SHP77 (cell line): ENCODE measurements at regions not wholly inside any gene's neighbourhood (a gene's known extent, or its start where the extent isn't known, plus 50 kb on each side); places are given as distances from the start of the nearest gene placed in this dataset.

Experiments
- DNase-seq, 2 experiments: peaks; one replicate each; lab custom pipeline; 2025; lab: John Stamatoyannopoulos, UW

- DNase-seq: no peak
Observed at GRCh38 chr14:22040781-22041125, 367.1 kb upstream of the OR4E1 start.

- DNase-seq: peak; percentile 3 to 12
Observed at GRCh38 chr14:22039938-22040780, 366.5 kb upstream of the OR4E1 start.

DNA sequence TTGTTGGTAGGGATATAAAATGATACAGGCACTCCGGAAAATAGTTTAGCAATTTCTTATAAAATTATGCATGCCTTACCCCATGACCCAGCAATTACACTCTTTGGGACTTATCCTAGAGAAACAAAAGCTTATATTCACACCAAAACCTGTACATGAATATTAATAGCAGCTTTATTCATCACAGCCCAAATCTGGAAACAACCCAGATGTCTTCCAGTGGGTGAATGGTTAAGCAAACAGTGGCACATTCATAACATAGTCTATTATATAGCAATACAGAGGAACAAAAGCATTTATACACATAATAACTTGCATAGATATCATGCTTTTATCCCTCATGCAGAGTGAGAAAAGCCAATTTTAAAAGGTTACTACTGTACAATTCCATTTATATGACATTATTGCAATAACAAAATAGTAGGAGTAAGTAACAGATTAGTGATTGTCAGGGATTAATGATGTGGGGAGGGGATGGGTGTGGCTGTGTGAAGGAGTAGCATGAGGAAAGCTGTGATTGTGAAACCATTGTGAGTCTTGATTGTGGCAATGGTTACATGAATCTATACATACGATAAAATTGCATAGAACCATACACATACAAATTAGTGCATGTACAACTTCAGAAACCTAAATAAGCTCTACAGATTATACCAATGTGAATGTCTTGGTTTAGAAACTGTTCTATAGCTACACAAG, 363.1 kb upstream of the OR4E1 start:
- DNase-seq: no peak

GRCh38 chr14:22026527-22026926, 352.9 kb upstream of the OR4E1 start:
- no peak for DNase-seq

DNA sequence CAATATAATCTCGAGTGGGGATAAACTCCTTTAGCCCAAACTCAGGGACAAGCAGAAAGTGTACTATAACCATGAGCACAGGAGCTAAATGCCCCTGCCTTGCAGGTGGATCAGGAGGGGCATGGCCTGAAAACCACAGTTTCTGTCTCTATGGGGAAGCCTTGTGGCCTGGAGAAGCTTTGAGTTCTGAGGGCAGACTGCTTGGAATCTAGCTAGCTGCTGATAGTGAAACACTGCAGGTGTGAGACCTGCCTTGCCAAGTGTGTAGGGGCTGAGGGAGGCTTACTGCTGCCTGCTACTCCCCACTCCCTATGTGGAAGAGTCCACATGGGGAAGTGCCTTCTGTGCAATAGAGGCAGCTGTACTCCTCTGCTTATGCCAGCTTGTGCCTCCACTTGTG, 352.3 kb upstream of the OR4E1 start:
- no peak for DNase-seq

DNA sequence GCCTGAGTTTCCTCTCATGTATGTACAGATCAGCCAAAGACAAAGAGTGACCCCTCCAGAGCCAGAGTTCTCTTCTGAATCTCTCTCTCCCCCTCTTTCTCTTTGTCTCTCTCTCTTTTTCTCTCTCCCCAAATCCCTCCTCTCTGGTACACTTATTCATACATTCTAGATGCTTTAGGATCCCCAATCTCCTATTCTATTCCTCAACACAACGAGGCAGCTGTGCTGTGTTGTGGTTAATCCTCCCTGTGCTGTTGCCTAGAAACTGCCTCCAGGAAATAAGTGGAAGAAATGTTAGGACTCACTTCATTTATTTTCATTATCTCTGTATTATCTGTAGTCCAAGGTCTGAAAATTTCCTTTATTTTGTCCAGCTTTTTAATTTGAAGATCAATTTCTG, 350.5 kb upstream of the OR4E1 start:
- DNase-seq: no peak

DNA sequence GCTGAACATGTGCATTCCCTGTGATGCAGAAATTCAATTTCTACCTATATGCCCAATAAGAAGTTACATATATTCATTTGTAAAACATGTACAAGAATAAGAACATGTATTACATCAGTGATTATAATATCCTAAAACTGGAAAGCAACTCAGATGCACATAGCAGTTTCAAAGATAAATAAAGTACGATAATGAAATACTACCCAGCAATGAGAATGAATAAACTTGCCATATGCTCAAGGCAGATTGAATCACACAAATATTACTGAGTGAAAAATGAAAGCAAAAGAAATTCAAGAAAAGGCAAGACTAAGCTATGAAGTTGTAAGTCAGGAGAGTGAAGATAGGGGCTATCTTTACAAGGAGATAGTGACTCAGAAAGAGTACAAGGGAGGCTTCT, 345.3 kb upstream of the OR4E1 start:
- DNase-seq: no peak

GRCh38 chr14:22012452-22012851, 338.8 kb upstream of the OR4E1 start:
- DNase-seq: no peak

GRCh38 chr14:22011253-22011642, 337.6 kb upstream of the OR4E1 start:
- no peak for DNase-seq

GRCh38 chr14:22010545-22011252, 337.1 kb upstream of the OR4E1 start:
- DNase-seq: no peak

DNA sequence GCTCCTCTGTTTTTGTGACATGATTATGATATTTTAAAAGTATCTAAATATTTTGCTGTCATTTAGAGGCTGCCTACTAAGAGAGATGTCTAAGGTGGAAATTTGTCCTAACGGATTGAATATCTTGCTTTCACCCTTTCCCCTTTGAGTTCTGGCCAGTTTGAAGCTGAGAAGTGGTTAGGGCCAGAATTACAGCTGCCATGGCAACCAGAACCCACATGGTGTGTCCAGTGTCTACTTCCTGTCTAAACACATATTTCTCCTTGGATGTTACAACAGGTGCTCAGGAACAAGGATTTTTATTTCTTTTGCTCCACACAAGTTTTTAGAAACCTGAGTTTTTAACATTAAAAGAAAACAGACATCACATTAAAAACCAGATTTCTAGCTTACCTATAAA, 335.1 kb upstream of the OR4E1 start:
- DNase-seq: no peak

- DNase-seq: no peak
Observed at GRCh38 chr14:22007784-22008412, 334.3 kb upstream of the OR4E1 start.

DNA sequence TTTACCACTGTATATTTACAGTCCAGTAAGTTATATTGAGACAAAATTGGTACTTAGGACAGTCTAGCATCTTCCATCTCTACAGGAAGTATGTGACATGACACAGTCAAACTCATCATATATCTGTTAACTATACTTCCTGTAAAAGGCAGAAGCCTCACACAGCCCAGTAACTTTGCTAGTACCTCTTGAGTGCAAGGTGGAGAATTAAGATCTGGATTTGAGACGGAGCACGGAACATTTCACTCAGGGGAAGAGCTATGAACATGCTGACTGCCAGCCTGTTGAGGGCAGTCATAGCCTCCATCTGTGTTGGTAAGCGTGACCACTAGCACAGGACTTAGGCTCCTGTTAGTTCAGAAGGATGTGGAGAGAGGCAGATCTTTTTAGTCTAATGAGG, 333.7 kb upstream of the OR4E1 start:
- DNase-seq: no peak

- peak in 1 of 2 experiments; percentile 5 for DNase-seq
Observed at GRCh38 chr14:22003461-22003860, 329.8 kb upstream of the OR4E1 start.

- DNase-seq: peak; percentile 13 to 37
Observed at GRCh38 chr14:22002860-22003284, 329.3 kb upstream of the OR4E1 start.

DNA sequence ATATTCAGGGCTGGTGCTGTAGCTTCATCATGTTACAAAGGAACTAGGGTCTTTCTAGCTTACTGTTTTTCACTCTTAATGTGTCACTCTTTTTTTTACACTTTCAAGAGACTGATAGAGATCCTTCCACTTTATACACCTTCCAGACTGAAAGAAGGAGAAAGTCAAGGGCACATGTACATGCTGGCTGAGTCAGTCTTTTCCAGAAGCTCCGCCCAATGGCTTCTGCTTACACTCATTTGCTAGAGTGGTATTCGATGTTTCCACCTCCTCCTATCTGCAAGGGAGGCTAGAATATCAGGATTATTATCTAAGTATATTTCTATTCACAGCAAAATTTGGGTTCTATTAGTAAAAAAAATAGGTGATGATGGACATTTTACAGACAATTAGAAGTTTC, 325.8 kb upstream of the OR4E1 start:
- DNase-seq: no peak

GRCh38 chr14:21997300-21997699, 323.7 kb upstream of the OR4E1 start:
- DNase-seq: peak; percentile 17 to 44

GRCh38 chr14:21995332-21995731, 321.7 kb upstream of the OR4E1 start:
- no peak for DNase-seq

- DNase-seq: no peak
Observed at GRCh38 chr14:21993837-21994236, 320.2 kb upstream of the OR4E1 start.

GRCh38 chr14:21993070-21993469, 319.5 kb upstream of the OR4E1 start:
- DNase-seq: no peak

GRCh38 chr14:21991130-21991529, 317.5 kb upstream of the OR4E1 start:
- no peak for DNase-seq

GRCh38 chr14:21990116-21990515, 316.5 kb upstream of the OR4E1 start:
- DNase-seq: no peak
